ENCODE measurements at regions not wholly inside any gene's neighbourhood (a gene's known extent, or its start where the extent isn't known, plus 50 kb on each side); places are given as distances from the start of the nearest gene placed in this dataset.
A peak's percentile ranks its signal among the peaks of the same experiment; 100 is the strongest.

DNA sequence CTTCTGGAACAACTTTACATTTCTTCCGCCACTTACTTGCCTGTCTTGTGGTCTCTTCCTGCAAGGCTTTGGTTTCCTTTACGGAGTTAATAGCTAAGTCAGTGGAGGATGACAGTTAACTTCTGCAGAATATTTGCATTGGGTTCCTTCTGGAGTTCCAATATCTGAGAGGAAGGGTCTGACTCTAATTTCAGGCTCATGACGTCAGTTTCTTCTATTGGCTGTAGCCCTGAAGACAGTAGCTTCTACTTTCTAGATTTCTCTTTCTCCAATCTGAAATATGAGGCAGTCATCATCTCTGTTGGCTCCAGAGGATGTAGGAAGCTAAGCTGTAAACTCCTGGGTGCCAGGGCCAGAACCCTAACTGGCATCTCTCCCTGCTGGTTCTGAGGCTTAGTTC, 76.7 kb downstream of the FRMPD3 start:
- intact Hi-C loops (cut with micrococcal nuclease) = no loop called here
- Histone ChIP-seq H3K9me3 (replicated peaks) (no peaks in the 10 kb centered on the region), H3K4me1 (no peaks in the 10 kb centered on the region), H3K4me3 (no peak overlapping the region), H3K36me3 (no peaks in the 10 kb centered on the region), H3K27ac (replicated peaks) (no peak overlapping the region), H3K27me3 (ENCODE audit: low read depth) (no peaks in the 10 kb centered on the region)
- DNase-seq = no peak
- TF ChIP-seq, protein P1, sequence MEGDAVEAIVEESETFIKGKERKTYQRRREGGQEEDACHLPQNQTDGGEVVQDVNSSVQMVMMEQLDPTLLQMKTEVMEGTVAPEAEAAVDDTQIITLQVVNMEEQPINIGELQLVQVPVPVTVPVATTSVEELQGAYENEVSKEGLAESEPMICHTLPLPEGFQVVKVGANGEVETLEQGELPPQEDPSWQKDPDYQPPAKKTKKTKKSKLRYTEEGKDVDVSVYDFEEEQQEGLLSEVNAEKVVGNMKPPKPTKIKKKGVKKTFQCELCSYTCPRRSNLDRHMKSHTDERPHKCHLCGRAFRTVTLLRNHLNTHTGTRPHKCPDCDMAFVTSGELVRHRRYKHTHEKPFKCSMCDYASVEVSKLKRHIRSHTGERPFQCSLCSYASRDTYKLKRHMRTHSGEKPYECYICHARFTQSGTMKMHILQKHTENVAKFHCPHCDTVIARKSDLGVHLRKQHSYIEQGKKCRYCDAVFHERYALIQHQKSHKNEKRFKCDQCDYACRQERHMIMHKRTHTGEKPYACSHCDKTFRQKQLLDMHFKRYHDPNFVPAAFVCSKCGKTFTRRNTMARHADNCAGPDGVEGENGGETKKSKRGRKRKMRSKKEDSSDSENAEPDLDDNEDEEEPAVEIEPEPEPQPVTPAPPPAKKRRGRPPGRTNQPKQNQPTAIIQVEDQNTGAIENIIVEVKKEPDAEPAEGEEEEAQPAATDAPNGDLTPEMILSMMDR (IDR thresholded peaks at IDR 0.05; ENCODE audit: borderline replicate concordance) = no peak

- Histone ChIP-seq H3K4me1 (no peaks in the 10 kb centered on the region), H3K9me3 (replicated peaks) (no peaks in the 10 kb centered on the region), H3K27ac (replicated peaks) (no peak overlapping the region), H3K36me3 (no peaks in the 10 kb centered on the region), H3K27me3 (ENCODE audit: low read depth) (no peaks in the 10 kb centered on the region), H3K4me3 (no peak overlapping the region)
- intact Hi-C loops (cut with micrococcal nuclease) = no loop called here
- TF ChIP-seq, protein P1 (IDR thresholded peaks at IDR 0.05; ENCODE audit: borderline replicate concordance) = no peak
- no peak for DNase-seq
Measured at GRCh38 chrX:107530141-107530540, 80.7 kb downstream of the FRMPD3 start.

DNA sequence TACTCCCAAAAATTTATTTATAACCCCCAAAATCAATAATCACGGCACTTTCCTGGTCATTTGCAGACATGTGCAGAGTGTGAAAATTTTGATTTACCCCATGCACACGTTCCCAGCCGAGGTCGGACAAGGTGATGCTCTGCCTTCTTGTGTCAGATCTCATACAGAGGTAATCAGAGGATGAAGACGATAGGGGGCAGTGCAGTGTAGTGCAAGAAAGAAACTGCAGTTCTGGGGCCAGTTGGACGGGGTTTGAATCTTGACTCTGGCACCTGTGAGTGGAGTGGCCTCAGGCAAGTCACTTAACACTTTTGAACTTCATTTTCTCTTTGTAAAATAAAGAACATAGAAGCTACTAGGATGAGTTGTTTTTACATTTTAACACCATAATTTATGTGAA, 88.4 kb downstream of the FRMPD3 start:
- no peak for DNase-seq
- H3K9me3 ChIP-seq (replicated peaks) = no peaks in the 10 kb centered on the region
- intact Hi-C loops (cut with micrococcal nuclease) = no loop called here
- H3K36me3 ChIP-seq = no peaks in the 10 kb centered on the region
- TF ChIP-seq, protein P1 (IDR thresholded peaks at IDR 0.05; ENCODE audit: borderline replicate concordance) = peak; percentile 50
- H3K4me1 ChIP-seq = no peaks in the 10 kb centered on the region
- no peak overlapping the region for H3K27ac ChIP-seq (replicated peaks)
- no peak overlapping the region for H3K4me3 ChIP-seq
- no peaks in the 10 kb centered on the region for H3K27me3 ChIP-seq (ENCODE audit: low read depth)

GRCh38 chrX:107541244-107541643, 87.1 kb upstream of the PRPS1 start:
- intact Hi-C loops (cut with micrococcal nuclease) = no loop called here

DNA sequence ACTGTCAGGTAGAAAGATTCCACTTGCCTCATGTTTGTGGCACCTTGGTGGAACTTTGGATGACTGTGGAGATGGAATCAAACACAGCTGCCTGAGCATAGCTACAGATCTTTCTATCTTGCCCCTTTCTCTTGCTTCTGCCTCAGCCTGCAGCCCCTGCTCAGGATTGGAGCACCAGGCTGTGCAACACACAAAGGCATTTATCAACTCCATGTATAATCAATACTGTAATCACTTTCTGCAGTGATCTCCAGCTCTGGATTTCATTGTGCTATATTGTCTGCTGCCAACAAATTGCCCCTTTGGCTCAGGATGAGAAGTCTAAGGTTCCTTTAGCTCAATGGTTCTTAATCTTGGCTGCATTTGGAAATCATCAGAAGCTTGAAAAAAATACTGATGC, 86.3 kb upstream of the PRPS1 start:
- Histone ChIP-seq H3K36me3 (no peaks in the 10 kb centered on the region), H3K27me3 (ENCODE audit: low read depth) (no peaks in the 10 kb centered on the region), H3K4me3 (no peak overlapping the region), H3K27ac (replicated peaks) (no peak overlapping the region), H3K9me3 (replicated peaks) (no peaks in the 10 kb centered on the region), H3K4me1 (no peaks in the 10 kb centered on the region)
- TF ChIP-seq, protein P1 (IDR thresholded peaks at IDR 0.05; ENCODE audit: borderline replicate concordance) = no peak
- no peak for DNase-seq
- intact Hi-C loops (cut with micrococcal nuclease) = no loop called here

More at GRCh38 chrX:107541244-107541643, 87.1 kb upstream of the PRPS1 start:
- no peak overlapping the region for H3K27ac ChIP-seq (replicated peaks)
- H3K4me3 ChIP-seq = no peak overlapping the region
- DNase-seq = no peak
- H3K36me3 ChIP-seq = no peaks in the 10 kb centered on the region
- no peaks in the 10 kb centered on the region for H3K27me3 ChIP-seq (ENCODE audit: low read depth)
- H3K9me3 ChIP-seq (replicated peaks) = no peaks in the 10 kb centered on the region
- H3K4me1 ChIP-seq = no peaks in the 10 kb centered on the region
- TF ChIP-seq, protein P1 (IDR thresholded peaks at IDR 0.05; ENCODE audit: borderline replicate concordance) = no peak

GRCh38 chrX:107542500-107542899, 85.8 kb upstream of the PRPS1 start:
- no peak for DNase-seq
- Histone ChIP-seq H3K36me3 (no peaks in the 10 kb centered on the region), H3K4me3 (no peak overlapping the region), H3K9me3 (replicated peaks) (no peaks in the 10 kb centered on the region), H3K27me3 (ENCODE audit: low read depth) (no peaks in the 10 kb centered on the region), H3K4me1 (no peaks in the 10 kb centered on the region), H3K27ac (replicated peaks) (no peak overlapping the region)
- TF ChIP-seq, protein P1 (IDR thresholded peaks at IDR 0.05; ENCODE audit: borderline replicate concordance) = no peak
- intact Hi-C loops (cut with micrococcal nuclease) = no loop called here
